AG04449 (cell line): ENCODE measurements at regions not wholly inside any gene's neighbourhood (a gene's known extent, or its start where the extent isn't known, plus 50 kb on each side); places are given as distances from the start of the nearest gene placed in this dataset.

Experiments used
- CTCF ChIA-PET: fragments of 350-600 bp; formaldehyde crosslinking; extraction: SDS; loops from one replicate; lab custom pipeline; 2021; ENCODE audit warnings: antibody characterized with exemption; lab: Yijun Ruan, JAX
- POLR2A ChIA-PET: fragments of 400-600, 350-600 bp; formaldehyde crosslinking; extraction: SDS; loops from one replicate; lab custom pipeline; 2020; ENCODE audit warnings: antibody characterized with exemption, inconsistent platforms; lab: Yijun Ruan, JAX
- DNase-seq: peaks from one replicate; pipeline ENCODE4 v3.0.0-alpha.2; 2010; ENCODE audit warnings: low read depth, low spot score
- H3K4me3 ChIP-seq: 2 replicates; pipeline ENCODE4 v1.5.1; 2011; ENCODE audit warnings: low read depth, mild to moderate bottlenecking, control low read depth, low read length
- TF ChIP-seq, protein P1 (sequence below): IDR thresholded peaks from one replicate; pipeline ENCODE4 v1.5.1; 2011; ENCODE audit warnings: mild to moderate bottlenecking, moderate library complexity, low read length, control low read depth, inconsistent platforms; ENCODE audit not compliant: insufficient read depth; ENCODE audit errors: missing control alignments

DNA sequence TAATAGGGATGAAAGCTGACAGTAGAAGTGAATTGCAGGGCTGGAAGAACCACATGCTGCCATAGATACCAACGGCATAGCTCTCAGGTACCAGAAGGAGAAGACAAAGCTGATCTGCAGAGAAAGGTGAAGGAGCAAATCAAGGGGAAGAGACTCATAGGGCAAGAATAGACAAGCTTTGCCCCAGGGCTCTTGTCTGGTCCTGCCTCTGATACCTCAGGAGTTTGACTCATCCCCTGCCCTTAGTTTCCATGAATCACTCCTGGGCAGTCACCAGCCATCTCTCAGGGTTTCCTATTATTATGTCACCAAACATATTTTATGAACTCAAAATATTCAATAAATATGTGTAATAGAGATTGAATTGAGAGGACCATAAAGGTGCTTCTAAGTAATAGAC lies 800.9 kb downstream of the DNAH5 start:
- TF ChIP-seq, protein P1, sequence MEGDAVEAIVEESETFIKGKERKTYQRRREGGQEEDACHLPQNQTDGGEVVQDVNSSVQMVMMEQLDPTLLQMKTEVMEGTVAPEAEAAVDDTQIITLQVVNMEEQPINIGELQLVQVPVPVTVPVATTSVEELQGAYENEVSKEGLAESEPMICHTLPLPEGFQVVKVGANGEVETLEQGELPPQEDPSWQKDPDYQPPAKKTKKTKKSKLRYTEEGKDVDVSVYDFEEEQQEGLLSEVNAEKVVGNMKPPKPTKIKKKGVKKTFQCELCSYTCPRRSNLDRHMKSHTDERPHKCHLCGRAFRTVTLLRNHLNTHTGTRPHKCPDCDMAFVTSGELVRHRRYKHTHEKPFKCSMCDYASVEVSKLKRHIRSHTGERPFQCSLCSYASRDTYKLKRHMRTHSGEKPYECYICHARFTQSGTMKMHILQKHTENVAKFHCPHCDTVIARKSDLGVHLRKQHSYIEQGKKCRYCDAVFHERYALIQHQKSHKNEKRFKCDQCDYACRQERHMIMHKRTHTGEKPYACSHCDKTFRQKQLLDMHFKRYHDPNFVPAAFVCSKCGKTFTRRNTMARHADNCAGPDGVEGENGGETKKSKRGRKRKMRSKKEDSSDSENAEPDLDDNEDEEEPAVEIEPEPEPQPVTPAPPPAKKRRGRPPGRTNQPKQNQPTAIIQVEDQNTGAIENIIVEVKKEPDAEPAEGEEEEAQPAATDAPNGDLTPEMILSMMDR = no peak
- ChIA-PET CTCF (no interaction called here), POLR2A (no interaction called here)
- no peak for DNase-seq
- no peak overlapping the region for H3K4me3 ChIP-seq

DNA sequence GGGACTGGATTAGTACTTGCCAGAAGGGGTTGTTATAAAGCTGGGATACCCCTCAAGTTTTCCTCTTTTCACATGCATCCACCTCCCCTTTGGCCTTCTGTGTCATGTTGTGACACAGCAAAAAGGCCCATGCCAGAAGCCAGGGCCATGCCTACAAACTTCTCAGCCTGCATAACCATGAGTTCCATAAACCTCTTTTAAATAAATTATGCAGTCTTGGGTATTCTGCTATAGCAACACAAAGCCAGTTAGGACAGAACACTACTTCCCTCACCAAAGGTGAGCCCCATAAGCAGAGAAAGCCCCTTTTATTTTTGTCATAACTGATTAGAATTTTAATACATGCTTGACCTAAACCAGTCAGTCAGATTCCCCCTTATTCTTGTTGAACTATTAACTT lies 801.3 kb downstream of the DNAH5 start:
- ChIA-PET POLR2A (no interaction called here), CTCF (no interaction called here)
- H3K4me3 ChIP-seq = no peak overlapping the region
- TF ChIP-seq, protein P1 = no peak
- DNase-seq = no peak

DNA sequence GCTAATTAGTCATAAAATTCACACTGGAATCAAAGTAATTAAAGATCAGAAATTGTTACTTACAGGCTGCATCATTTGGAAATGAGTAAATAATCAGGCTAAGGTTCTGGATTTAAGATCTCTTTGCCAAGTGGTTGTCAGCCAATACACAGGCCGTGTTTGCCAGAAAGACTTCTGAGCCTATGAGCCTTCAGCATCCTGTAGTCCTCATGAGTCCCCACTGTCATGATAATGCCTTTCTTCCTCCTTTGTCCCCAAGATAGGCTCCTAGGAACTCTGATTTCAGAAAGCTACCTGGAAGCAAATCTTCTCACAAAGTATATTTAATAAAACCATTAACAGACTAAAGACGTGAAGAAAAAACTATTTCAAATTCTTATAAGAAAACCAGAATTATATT lies 810.5 kb downstream of the DNAH5 start:
- ChIA-PET POLR2A (no interaction called here), CTCF (no interaction called here)
- DNase-seq = no peak
- H3K4me3 ChIP-seq = no peak overlapping the region
- TF ChIP-seq, protein P1 = no peak

DNA sequence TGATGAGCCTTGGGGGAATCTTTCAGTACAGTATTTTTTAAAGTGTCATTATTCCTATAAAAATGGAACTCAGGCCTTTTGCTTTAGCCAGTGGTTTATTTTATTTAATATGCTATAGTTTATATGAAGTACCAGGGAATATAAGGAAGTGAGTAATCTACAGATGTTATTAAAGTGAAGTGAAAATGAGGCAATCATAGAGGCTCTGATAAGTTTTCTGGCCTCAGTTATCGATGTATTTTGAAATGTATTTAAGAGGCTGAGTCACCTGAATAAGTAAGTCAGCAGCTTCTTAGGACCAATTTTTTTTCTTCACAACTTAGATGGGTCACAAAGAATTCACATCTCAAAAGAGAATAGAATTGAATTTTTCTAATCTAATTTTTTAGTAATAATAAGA lies 829.0 kb downstream of the DNAH5 start:
- no peak overlapping the region for H3K4me3 ChIP-seq
- DNase-seq = no peak
- TF ChIP-seq, protein P1 = no peak
- ChIA-PET POLR2A (no interaction called here), CTCF (no interaction called here)

DNA sequence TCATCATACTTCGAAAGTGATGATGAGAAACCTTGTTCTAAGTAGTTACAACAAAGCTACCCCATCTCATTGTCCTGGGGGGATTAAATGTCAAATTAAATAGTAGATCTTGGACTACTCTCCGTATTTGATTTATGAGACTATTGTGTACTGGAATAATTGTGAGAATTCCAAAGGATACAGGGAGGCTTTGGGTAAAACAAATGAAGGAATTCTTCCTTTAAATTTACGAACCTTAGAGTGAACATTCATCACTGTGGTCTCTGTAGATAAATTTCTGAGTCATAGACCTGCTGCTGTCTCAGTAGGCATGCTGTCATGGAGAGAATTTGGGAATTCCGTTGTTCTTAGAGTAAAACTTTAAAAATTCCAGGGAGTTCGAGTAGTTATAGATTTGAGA lies 836.2 kb downstream of the DNAH5 start:
- TF ChIP-seq, protein P1 = no peak
- ChIA-PET CTCF (no interaction called here), POLR2A (no interaction called here)
- DNase-seq = no peak
- no peak overlapping the region for H3K4me3 ChIP-seq

DNA sequence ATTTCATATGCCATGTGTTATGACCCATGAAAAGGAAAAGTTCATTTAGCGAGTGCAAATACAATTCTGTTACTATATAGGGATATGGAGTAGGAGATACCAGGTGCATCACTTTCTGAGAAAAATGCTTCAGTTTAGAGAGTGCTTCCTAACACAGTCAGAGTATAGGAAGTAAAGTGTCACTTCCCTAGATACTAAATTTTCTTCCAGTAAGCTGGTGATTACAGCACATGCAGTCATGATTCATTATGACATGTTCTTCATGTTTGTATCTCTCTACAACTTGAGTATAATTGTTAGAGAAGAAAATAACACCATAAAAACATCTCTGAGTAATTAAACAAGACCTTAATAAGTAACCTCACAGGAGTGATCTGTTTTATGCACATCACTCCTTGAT lies 837.0 kb downstream of the DNAH5 start:
- DNase-seq = no peak
- CTCF ChIA-PET = no interaction called here
- TF ChIP-seq, protein P1 = no peak
- no peak overlapping the region for H3K4me3 ChIP-seq
- POLR2A ChIA-PET = no interaction called here
